Smooth muscle cell (in vitro differentiated cells): ENCODE measurements at regions not wholly inside any gene's neighbourhood (a gene's known extent, or its start where the extent isn't known, plus 50 kb on each side); places are given as distances from the start of the nearest gene placed in this dataset.

Source experiments
- DNase-seq: peaks from one replicate; lab custom pipeline; 2025; ENCODE audit not compliant: unreplicated experiment; lab: John Stamatoyannopoulos, UW
- H2AFZ ChIP-seq: fragments of 200-600 bp; sonication (generic); 2 replicates; pipeline ENCODE4 v1.6.0; 2016; ENCODE audit warnings: antibody characterized with exemption, low read depth, mild to moderate bottlenecking
- H3F3A ChIP-seq: fragments of 200-600 bp; sonication (generic); 2 replicates; pipeline ENCODE4 v1.6.0; 2017; ENCODE audit warnings: antibody characterized with exemption, low read depth
- H3K27ac ChIP-seq: fragments of 200-600 bp; sonication (generic); 2 replicates; pipeline ENCODE4 v1.5.1; 2016; ENCODE audit warnings: low read depth, mild to moderate bottlenecking
- H3K27me3 ChIP-seq: fragments of 200-600 bp; sonication (generic); 2 replicates; pipeline ENCODE4 v1.6.1; 2016; ENCODE audit warnings: low read depth, mild to moderate bottlenecking
- H3K36me3 ChIP-seq: fragments of 200-600 bp; sonication (generic); 2 replicates; pipeline ENCODE4 v1.5.1; 2016; ENCODE audit warnings: low read depth
- H3K4me1 ChIP-seq: fragments of 200-600 bp; sonication (generic); 2 replicates; pipeline ENCODE4 v1.5.1; 2016; ENCODE audit warnings: low read depth
- H3K4me2 ChIP-seq: fragments of 200-600 bp; sonication (generic); 2 replicates; pipeline ENCODE4 v1.6.0; 2016; ENCODE audit warnings: mild to moderate bottlenecking
- H3K4me3 ChIP-seq: fragments of 200-600 bp; sonication (generic); 2 replicates; pipeline ENCODE4 v1.5.1; 2016; ENCODE audit warnings: mild to moderate bottlenecking
- H3K79me2 ChIP-seq: fragments of 200-600 bp; sonication (generic); 2 replicates; pipeline ENCODE4 v1.6.0; 2016; ENCODE audit warnings: low read depth, mild to moderate bottlenecking
- H3K9ac ChIP-seq: fragments of 200-600 bp; sonication (generic); 2 replicates; pipeline ENCODE4 v1.6.0; 2016; ENCODE audit warnings: low read depth
- H3K9me3 ChIP-seq: fragments of 200-600 bp; sonication (generic); replicated peaks from 2 replicates; pipeline ENCODE4 v1.5.1; 2016; ENCODE audit warnings: low read depth
- H4K20me1 ChIP-seq: fragments of 200-600 bp; sonication (generic); 2 replicates; pipeline ENCODE4 v1.6.0; 2016; ENCODE audit warnings: low read depth
- CTCF ChIP-seq: fragments of 200-600 bp; sonication (generic); IDR thresholded peaks from 2 replicates; pipeline ENCODE4 v1.5.1; 2017; ENCODE audit warnings: borderline replicate concordance, mild to moderate bottlenecking, antibody characterized with exemption; ENCODE audit not compliant: insufficient read depth, poor library complexity, severe bottlenecking
- WGBS: methylation state at CpG from one replicate; pipeline ENCODE4 v1.1.7; 2016; ENCODE audit warnings: low lambda C conversion rate; 5-methylcytosine and 5-hydroxymethylcytosine counted together

DNA sequence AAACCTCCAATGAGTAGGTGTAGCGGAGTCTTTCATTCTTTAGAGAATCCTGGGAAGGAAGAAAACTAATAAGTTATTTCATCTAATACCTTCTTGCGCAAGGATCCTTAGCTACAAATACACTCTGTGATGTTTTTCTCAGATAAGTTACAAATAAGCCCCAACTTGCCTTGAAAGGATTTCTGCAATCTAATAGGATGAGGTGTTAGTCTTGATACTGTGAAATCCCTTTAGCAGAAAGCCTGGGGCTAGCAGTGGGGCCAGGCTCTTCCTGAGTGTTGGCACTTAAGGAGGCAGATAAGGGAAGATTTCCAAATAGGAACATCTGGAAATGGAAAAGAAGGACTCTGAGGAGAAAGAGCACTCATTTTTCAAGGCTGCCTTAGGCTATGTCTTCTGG is 168.0 kb upstream of the DAB1 start:
- DNase-seq, result no peak

GRCh38 chr1:57590978-57591377 is 167.1 kb upstream of the DAB1 start:
- 73% methylated on average over 5 of the region's 5 CpGs for WGBS
- no peaks in the 10 kb centered on the region for H3K36me3 ChIP-seq
- peaks cover 4% of the 10 kb centered on the region for H3F3A ChIP-seq
- no peaks in the 10 kb centered on the region for H4K20me1 ChIP-seq
- H3K4me3 ChIP-seq, result no peak overlapping the region
- no peaks in the 10 kb centered on the region for H3K4me1 ChIP-seq
- H2AFZ ChIP-seq, result no peak overlapping the region
- no peak for DNase-seq
- no peak for TF ChIP-seq CTCF
- no peak overlapping the region for H3K4me2 ChIP-seq
- no peak overlapping the region for H3K27ac ChIP-seq
- no peaks in the 10 kb centered on the region for H3K79me2 ChIP-seq
- H3K9ac ChIP-seq, result no peak overlapping the region
- H3K9me3 ChIP-seq, result no peaks in the 10 kb centered on the region
- H3K27me3 ChIP-seq, result no peaks in the 10 kb centered on the region

More for the DNA sequence above, 168.0 kb upstream of the DAB1 start:
- Histone ChIP-seq H3K27ac (no peak overlapping the region), H2AFZ (no peak overlapping the region), H3K79me2 (no peaks in the 10 kb centered on the region), H3K4me2 (no peak overlapping the region), H3K4me1 (peaks cover 2% of the 10 kb centered on the region), H4K20me1 (no peaks in the 10 kb centered on the region), H3F3A (peaks cover 4% of the 10 kb centered on the region), H3K9ac (no peak overlapping the region), H3K36me3 (no peaks in the 10 kb centered on the region), H3K27me3 (no peaks in the 10 kb centered on the region), H3K9me3 (no peaks in the 10 kb centered on the region), H3K4me3 (no peak overlapping the region)
- TF ChIP-seq CTCF, result no peak
- 43% methylated on average over 2 of the region's 2 CpGs for WGBS

GRCh38 chr1:57586842-57587241 is 163.0 kb upstream of the DAB1 start:
- Histone ChIP-seq H3K4me2 (no peak overlapping the region), H3K4me1 (no peaks in the 10 kb centered on the region), H3K27me3 (no peaks in the 10 kb centered on the region), H2AFZ (no peak overlapping the region), H3F3A (peaks cover 3% of the 10 kb centered on the region), H3K4me3 (no peak overlapping the region), H3K36me3 (no peaks in the 10 kb centered on the region), H3K9me3 (no peaks in the 10 kb centered on the region), H4K20me1 (no peaks in the 10 kb centered on the region), H3K9ac (no peak overlapping the region), H3K27ac (no peak overlapping the region), H3K79me2 (no peaks in the 10 kb centered on the region)
- no peak for DNase-seq
- TF ChIP-seq CTCF, result no peak

DNA sequence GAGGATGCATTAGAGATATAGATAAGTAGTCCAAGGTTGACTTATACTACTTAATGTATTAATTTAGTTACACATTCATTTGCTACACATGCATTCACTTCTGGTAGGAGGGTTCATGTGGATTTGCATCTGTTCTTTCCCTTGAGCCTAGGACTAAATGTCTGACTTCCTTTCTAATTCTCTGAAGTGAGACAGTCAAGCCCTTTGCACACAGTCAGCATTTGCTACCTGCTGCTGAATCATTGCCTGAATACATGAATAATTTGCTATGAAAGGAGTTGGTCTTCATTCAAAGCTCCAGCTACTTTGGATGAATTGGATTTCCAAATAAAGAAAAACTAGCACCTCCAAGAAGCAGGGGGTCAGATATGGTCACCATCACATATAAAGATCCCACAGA is 154.8 kb upstream of the DAB1 start:
- no peak for TF ChIP-seq CTCF
- no peaks in the 10 kb centered on the region for H3K79me2 ChIP-seq
- H3K36me3 ChIP-seq, result no peaks in the 10 kb centered on the region
- H3K9ac ChIP-seq, result no peak overlapping the region
- no peak overlapping the region for H2AFZ ChIP-seq
- H3K4me1 ChIP-seq, result no peaks in the 10 kb centered on the region
- H3K4me3 ChIP-seq, result no peak overlapping the region
- H3K4me2 ChIP-seq, result no peak overlapping the region
- H3K9me3 ChIP-seq, result no peaks in the 10 kb centered on the region
- no peak overlapping the region for H3K27ac ChIP-seq
- peaks cover 5% of the 10 kb centered on the region for H3K27me3 ChIP-seq
- no peaks in the 10 kb centered on the region for H4K20me1 ChIP-seq
- H3F3A ChIP-seq, result no peaks in the 10 kb centered on the region
- DNase-seq, result no peak
